ENCODE measurements at regions not wholly inside any gene's neighbourhood (a gene's known extent, or its start where the extent isn't known, plus 50 kb on each side); places are given as distances from the start of the nearest gene placed in this dataset.

GRCh38 chr14:44812672-44813071, 149.1 kb downstream of the KLHL28 start:
- no peak for DNase-seq
- H3K27me3 ChIP-seq (ENCODE audit: control insufficient read depth, insufficient read depth, low read length) = no peaks in the 10 kb centered on the region
- no peaks in the 10 kb centered on the region for H3K36me3 ChIP-seq (replicated peaks; ENCODE audit: control insufficient read depth, insufficient read depth, low read length)
- no peak overlapping the region for H3K4me3 ChIP-seq (ENCODE audit: insufficient read depth, low read depth, low read length)

- no peaks in the 10 kb centered on the region for H3K36me3 ChIP-seq (replicated peaks; ENCODE audit: control insufficient read depth, insufficient read depth, low read length)
- no peak overlapping the region for H3K4me3 ChIP-seq (ENCODE audit: insufficient read depth, low read depth, low read length)
- no peak for DNase-seq
- no peaks in the 10 kb centered on the region for H3K27me3 ChIP-seq (ENCODE audit: control insufficient read depth, insufficient read depth, low read length)
These were observed 157.4 kb downstream of the KLHL28 start for GRCh38 chr14:44804391-44804790.

GRCh38 chr14:44803239-44803905, 158.4 kb downstream of the KLHL28 start:
- no peaks in the 10 kb centered on the region for H3K36me3 ChIP-seq (replicated peaks; ENCODE audit: control insufficient read depth, insufficient read depth, low read length)
- H3K4me3 ChIP-seq (ENCODE audit: insufficient read depth, low read depth, low read length) = no peak overlapping the region
- DNase-seq = peak; percentile 49
- H3K27me3 ChIP-seq (ENCODE audit: control insufficient read depth, insufficient read depth, low read length) = no peaks in the 10 kb centered on the region

- peak; percentile 11 for DNase-seq
- Histone ChIP-seq H3K27me3 (ENCODE audit: control insufficient read depth, insufficient read depth, low read length) (no peaks in the 10 kb centered on the region), H3K36me3 (replicated peaks; ENCODE audit: control insufficient read depth, insufficient read depth, low read length) (no peaks in the 10 kb centered on the region), H3K4me3 (ENCODE audit: insufficient read depth, low read depth, low read length) (peak overlapping the region; percentile 23; the same call in 1 of the 2 replicates)
These were observed 163.1 kb downstream of the KLHL28 start for GRCh38 chr14:44798386-44799242.

- DNase-seq = peak; percentile 29
- Histone ChIP-seq H3K4me3 (ENCODE audit: insufficient read depth, low read depth, low read length) (no peak overlapping the region), H3K36me3 (replicated peaks; ENCODE audit: control insufficient read depth, insufficient read depth, low read length) (no peaks in the 10 kb centered on the region), H3K27me3 (ENCODE audit: control insufficient read depth, insufficient read depth, low read length) (no peaks in the 10 kb centered on the region)
These were observed 166.0 kb downstream of the KLHL28 start for GRCh38 chr14:44795725-44796124.

- Histone ChIP-seq H3K27me3 (ENCODE audit: control insufficient read depth, insufficient read depth, low read length) (no peaks in the 10 kb centered on the region), H3K4me3 (ENCODE audit: insufficient read depth, low read depth, low read length) (no peak overlapping the region), H3K36me3 (replicated peaks; ENCODE audit: control insufficient read depth, insufficient read depth, low read length) (no peaks in the 10 kb centered on the region)
- no peak for DNase-seq
These were observed 170.0 kb downstream of the KLHL28 start for GRCh38 chr14:44791730-44792129.

GRCh38 chr14:44788612-44789011, 173.1 kb downstream of the KLHL28 start:
- DNase-seq = no peak
- no peaks in the 10 kb centered on the region for H3K27me3 ChIP-seq (ENCODE audit: control insufficient read depth, insufficient read depth, low read length)
- H3K36me3 ChIP-seq (replicated peaks; ENCODE audit: control insufficient read depth, insufficient read depth, low read length) = no peaks in the 10 kb centered on the region
- no peak overlapping the region for H3K4me3 ChIP-seq (ENCODE audit: insufficient read depth, low read depth, low read length)

- H3K36me3 ChIP-seq (replicated peaks; ENCODE audit: control insufficient read depth, insufficient read depth, low read length) = no peaks in the 10 kb centered on the region
- no peak overlapping the region for H3K4me3 ChIP-seq (ENCODE audit: insufficient read depth, low read depth, low read length)
- no peak for DNase-seq
- H3K27me3 ChIP-seq (ENCODE audit: control insufficient read depth, insufficient read depth, low read length) = no peaks in the 10 kb centered on the region
These were observed 176.7 kb downstream of the KLHL28 start for GRCh38 chr14:44785096-44785495.

GRCh38 chr14:44783901-44784300, 177.8 kb downstream of the KLHL28 start:
- Histone ChIP-seq H3K4me3 (ENCODE audit: insufficient read depth, low read depth, low read length) (no peak overlapping the region), H3K27me3 (ENCODE audit: control insufficient read depth, insufficient read depth, low read length) (no peaks in the 10 kb centered on the region), H3K36me3 (replicated peaks; ENCODE audit: control insufficient read depth, insufficient read depth, low read length) (no peaks in the 10 kb centered on the region)
- no peak for DNase-seq

GRCh38 chr14:44782775-44783238, 178.9 kb downstream of the KLHL28 start:
- Histone ChIP-seq H3K27me3 (ENCODE audit: control insufficient read depth, insufficient read depth, low read length) (no peaks in the 10 kb centered on the region), H3K36me3 (replicated peaks; ENCODE audit: control insufficient read depth, insufficient read depth, low read length) (no peaks in the 10 kb centered on the region), H3K4me3 (ENCODE audit: insufficient read depth, low read depth, low read length) (no peak overlapping the region)
- DNase-seq = no peak

- Histone ChIP-seq H3K36me3 (replicated peaks; ENCODE audit: control insufficient read depth, insufficient read depth, low read length) (no peaks in the 10 kb centered on the region), H3K27me3 (ENCODE audit: control insufficient read depth, insufficient read depth, low read length) (no peaks in the 10 kb centered on the region), H3K4me3 (ENCODE audit: insufficient read depth, low read depth, low read length) (no peak overlapping the region)
- no peak for DNase-seq
These were observed 180.8 kb downstream of the KLHL28 start for GRCh38 chr14:44780989-44781388.

- Histone ChIP-seq H3K36me3 (replicated peaks; ENCODE audit: control insufficient read depth, insufficient read depth, low read length) (no peaks in the 10 kb centered on the region), H3K27me3 (ENCODE audit: control insufficient read depth, insufficient read depth, low read length) (no peaks in the 10 kb centered on the region), H3K4me3 (ENCODE audit: insufficient read depth, low read depth, low read length) (no peak overlapping the region)
- DNase-seq = no peak
These were observed 183.1 kb downstream of the KLHL28 start for GRCh38 chr14:44778604-44779003.

- Histone ChIP-seq H3K4me3 (ENCODE audit: insufficient read depth, low read depth, low read length) (no peak overlapping the region), H3K36me3 (replicated peaks; ENCODE audit: control insufficient read depth, insufficient read depth, low read length) (no peaks in the 10 kb centered on the region), H3K27me3 (ENCODE audit: control insufficient read depth, insufficient read depth, low read length) (no peaks in the 10 kb centered on the region)
- DNase-seq = no peak
These were observed 184.2 kb downstream of the KLHL28 start for GRCh38 chr14:44777584-44777983.

- H3K36me3 ChIP-seq (replicated peaks; ENCODE audit: control insufficient read depth, insufficient read depth, low read length) = no peaks in the 10 kb centered on the region
- no peak for DNase-seq
- no peaks in the 10 kb centered on the region for H3K27me3 ChIP-seq (ENCODE audit: control insufficient read depth, insufficient read depth, low read length)
- H3K4me3 ChIP-seq (ENCODE audit: insufficient read depth, low read depth, low read length) = no peak overlapping the region
These were observed 186.5 kb downstream of the KLHL28 start for GRCh38 chr14:44775248-44775647.

GRCh38 chr14:44774396-44774795, 187.4 kb downstream of the KLHL28 start:
- Histone ChIP-seq H3K36me3 (replicated peaks; ENCODE audit: control insufficient read depth, insufficient read depth, low read length) (no peaks in the 10 kb centered on the region), H3K4me3 (ENCODE audit: insufficient read depth, low read depth, low read length) (no peak overlapping the region), H3K27me3 (ENCODE audit: control insufficient read depth, insufficient read depth, low read length) (no peaks in the 10 kb centered on the region)
- DNase-seq = no peak
